ENCODE measurements at regions not wholly inside any gene's neighbourhood (a gene's known extent, or its start where the extent isn't known, plus 50 kb on each side); places are given as distances from the start of the nearest gene placed in this dataset.

- TF ChIP-seq EZH2phosphoT487 (IDR thresholded peaks at IDR 0.05; ENCODE audit: borderline replicate concordance, low read depth) (no peak), RFX5 (IDR thresholded peaks at IDR 0.05; ENCODE audit: low read length) (no peak), FOSL2 (IDR thresholded peaks at IDR 0.05; ENCODE audit: borderline replicate concordance, low read depth) (no peak), POLR2AphosphoS5 (IDR thresholded peaks at IDR 0.05; ENCODE audit: low read depth, low read length) (no peak), REST (IDR thresholded peaks at IDR 0.05; ENCODE audit: low read depth, low read length) (no peak), CTCF (IDR thresholded peaks at IDR 0.05) (no peak), FOXJ3 (CRISPR knock-in tag; IDR thresholded peaks at IDR 0.05) (no peak)
Observed at GRCh38 chr3:160049038-160049437, 60.4 kb downstream of the IL12A start.

Data from SK-N-SH (cell line).